Transverse colon (tissue), 4 donors: ENCODE measurements at regions not wholly inside any gene's neighbourhood (a gene's known extent, or its start where the extent isn't known, plus 50 kb on each side); places are given as distances from the start of the nearest gene placed in this dataset.

Source experiments
- DNase-seq: peaks from one replicate; pipeline ENCODE4 v3.0.0-alpha.2; 2019
- H3K27ac ChIP-seq, 4 donors: fragments of 200-600 bp; sonication (generic); 2 replicates each; pipeline ENCODE4 v1.5.1; 2016 to 2018; ENCODE audit warnings: inconsistent platforms in 4 of 4
- H3K27me3 ChIP-seq: fragments of 200-600 bp; sonication (generic); 2 replicates; pipeline ENCODE4 v1.5.1; 2017; ENCODE audit warnings: inconsistent platforms
- H3K36me3 ChIP-seq, 4 donors: fragments of 200-600 bp; sonication (generic); 2 replicates each; pipeline ENCODE4 v1.5.1; 2017 to 2019; ENCODE audit warnings: inconsistent platforms in 4 of 4
- H3K4me1 ChIP-seq, 4 donors: fragments of 200-600 bp; sonication (generic); 2 replicates each; pipeline ENCODE4 v1.5.1; 2017 to 2020; ENCODE audit warnings: inconsistent platforms in 4 of 4
- H3K4me3 ChIP-seq, 4 donors: fragments of 200-600 bp; sonication (generic); 1 replicate in 1 of 4; 2 replicates in 3 of 4; pipeline versions ENCODE4 v1.5.1 to v1.6.1; 2017 to 2019; ENCODE audit warnings: inconsistent platforms in 4 of 4
- H3K9me3 ChIP-seq, 2 donors: fragments of 200-600 bp; sonication (generic); 2 replicates each; pipeline ENCODE4 v1.5.1; 2017 to 2019; ENCODE audit warnings: inconsistent platforms in 2 of 2
- CTCF ChIP-seq, 5 experiments: fragments of 200-600 bp in 3 of 5; fragments of 450-650 bp in 2 of 5; sonication (generic) in 3 of 5; IDR thresholded peaks; 1 replicate in 2 of 5; 2 replicates in 3 of 5; pipeline ENCODE4 v1.5.1; 2016 to 2017; ENCODE audit warnings: antibody characterized with exemption in 5 of 5, inconsistent platforms in 3 of 5, mild to moderate bottlenecking in 2 of 5, moderate library complexity in 1 of 5
- EP300 ChIP-seq: sonication (generic); formaldehyde crosslinking; IDR thresholded peaks from one replicate; pipeline ENCODE4 v1.6.1; 2017; ENCODE audit warnings: antibody characterized with exemption, low read depth
- POLR2A ChIP-seq: fragments of 450-650 bp; IDR thresholded peaks from one replicate; pipeline ENCODE4 v1.6.1; 2016; ENCODE audit warnings: antibody characterized with exemption, mild to moderate bottlenecking, moderate library complexity
- POLR2AphosphoS5 ChIP-seq, 3 donors: sonication (generic); formaldehyde crosslinking; IDR thresholded peaks; one replicate each; pipeline ENCODE4 v1.6.1; 2016; ENCODE audit warnings: antibody characterized with exemption in 3 of 3
- WGBS, 2 donors: methylation state at CpG; one replicate each; pipeline ENCODE4 v1.1.5; 2018; ENCODE audit warnings: low coverage in 1 of 2; 5-methylcytosine and 5-hydroxymethylcytosine counted together
- in situ Hi-C, 4 donors: fragments of 200-750 bp; cut with MboI; loops; one replicate each; pipeline versions ENCODE4 v1.15.0 to v1.15.1; 2017; ENCODE audit warnings: low sequenced_read_pairs in 3 of 4, low pct_ligation_motif_present in 1 of 4, low pct_unique_long_range_greater_than_20kb in 1 of 4
- intact Hi-C: fragments of 100-400 bp; cut with DNase I; formaldehyde crosslinking; loops from one replicate; pipeline ENCODE4 v1.15.1; 2023; ENCODE audit warnings: low total_unique reads

GRCh38 chr2:22382479-22383169 is 1002.4 kb upstream of the KLHL29 start:
- 66 to 75% methylated on average over 7 to 11 of the region's 11 CpGs for WGBS, 2 donors
- in situ Hi-C loops = no loop called here
- Histone ChIP-seq H3K9me3 (no peaks in the 10 kb centered on the region), H3K36me3 (no peaks in the 10 kb centered on the region), H3K4me1 (no peaks in the 10 kb centered on the region), H3K27me3 (no peaks in the 10 kb centered on the region), H3K4me3 (no peak overlapping the region), H3K27ac (no peak overlapping the region)
- DNase-seq = no peak
- TF ChIP-seq POLR2A (no peak), CTCF (IDR thresholded peaks at IDR 0.05) (no peak), POLR2AphosphoS5 (IDR thresholded peaks at IDR 0.05) (no peak), EP300 (no peak)
- intact Hi-C loops = no loop called here

DNA sequence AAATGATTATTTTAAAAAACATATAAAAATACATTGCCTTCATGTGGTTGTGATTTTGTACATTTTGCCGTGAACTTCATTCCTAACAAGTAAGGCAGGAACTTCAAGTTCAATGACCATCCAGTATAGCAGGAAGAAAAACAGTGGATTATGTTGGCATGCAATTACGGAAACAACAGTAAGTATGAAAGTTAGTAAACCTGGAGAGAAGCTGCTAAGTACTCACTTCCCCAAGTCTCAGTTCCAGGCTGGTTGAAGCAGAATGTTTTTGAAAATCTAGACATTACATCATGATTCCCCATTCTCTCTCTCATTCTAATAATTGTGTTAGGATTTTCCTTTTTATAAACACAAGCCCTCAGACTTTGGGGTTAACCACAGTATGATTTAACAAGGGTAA is 987.1 kb upstream of the KLHL29 start:
- 41 to 51% methylated on average over 2 of the region's 2 CpGs for WGBS, 2 donors
- TF ChIP-seq POLR2AphosphoS5 (IDR thresholded peaks at IDR 0.05) (no peak), CTCF (IDR thresholded peaks at IDR 0.05) (no peak), EP300 (no peak), POLR2A (no peak)

GRCh38 chr2:22403748-22404147 is 981.2 kb upstream of the KLHL29 start:
- no peak overlapping the region for H3K4me3 ChIP-seq
- TF ChIP-seq POLR2A = no peak
- TF ChIP-seq CTCF (IDR thresholded peaks at IDR 0.05) = no peak
- TF ChIP-seq POLR2AphosphoS5 (IDR thresholded peaks at IDR 0.05) = no peak
- no peak for TF ChIP-seq EP300
- no peak overlapping the region for H3K27ac ChIP-seq
- no peaks in the 10 kb centered on the region for H3K4me1 ChIP-seq
- WGBS, 2 donors = 63 to 100% methylated on average over 1 of the region's 1 CpG
- in situ Hi-C loops = no loop called here
- intact Hi-C loops = no loop called here
- no peaks in the 10 kb centered on the region for H3K9me3 ChIP-seq
- DNase-seq = no peak
- H3K27me3 ChIP-seq = no peaks in the 10 kb centered on the region
- no peaks in the 10 kb centered on the region for H3K36me3 ChIP-seq

More for the DNA sequence above, 987.1 kb upstream of the KLHL29 start:
- H3K27ac ChIP-seq = no peak overlapping the region
- no peaks in the 10 kb centered on the region for H3K9me3 ChIP-seq
- H3K36me3 ChIP-seq = no peaks in the 10 kb centered on the region
- intact Hi-C loops = no loop called here
- H3K4me1 ChIP-seq = no peaks in the 10 kb centered on the region
- in situ Hi-C loops = no loop called here
- no peaks in the 10 kb centered on the region for H3K27me3 ChIP-seq
- H3K4me3 ChIP-seq = no peak overlapping the region
- DNase-seq = no peak

DNA sequence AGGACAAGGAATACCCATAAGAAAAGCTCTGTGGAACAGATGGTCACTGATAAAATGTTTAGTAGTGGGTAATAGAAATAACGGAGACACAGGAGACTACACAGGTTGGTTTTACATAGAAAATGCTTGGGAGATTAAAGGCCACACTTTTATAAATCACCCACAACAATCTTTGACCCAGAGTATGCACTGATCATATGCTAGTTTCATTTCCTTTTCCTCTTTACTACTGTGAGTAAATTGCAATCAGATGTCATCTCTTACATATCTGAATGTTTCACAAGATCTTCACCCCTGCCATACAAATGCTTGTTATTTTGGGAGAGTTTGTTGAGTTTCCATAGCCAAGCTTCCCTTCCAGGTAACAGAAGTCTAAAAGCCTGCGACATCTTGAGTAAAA is 978.4 kb upstream of the KLHL29 start:
- Histone ChIP-seq H3K4me3 (no peak overlapping the region), H3K36me3 (no peaks in the 10 kb centered on the region), H3K27ac (no peak overlapping the region), H3K9me3 (no peaks in the 10 kb centered on the region), H3K27me3 (no peaks in the 10 kb centered on the region), H3K4me1 (no peaks in the 10 kb centered on the region)
- intact Hi-C loops = no loop called here
- no peak for DNase-seq
- in situ Hi-C loops = no loop called here
- 65 to 81% methylated on average over 2 of the region's 2 CpGs for WGBS, 2 donors
- TF ChIP-seq POLR2AphosphoS5 (IDR thresholded peaks at IDR 0.05) = no peak
- TF ChIP-seq EP300 = no peak
- no peak for TF ChIP-seq POLR2A
- no peak for TF ChIP-seq CTCF (IDR thresholded peaks at IDR 0.05)
